Stimulated activated CD4-positive, alpha-beta T cell treated with anti-CD3 and anti-CD28 coated beads, TNF-alpha, amount 100 ng/mL, for 1 hour (primary cell): ENCODE measurements at regions not wholly inside any gene's neighbourhood (a gene's known extent, or its start where the extent isn't known, plus 50 kb on each side); places are given as distances from the start of the nearest gene placed in this dataset.
"Not testable (repeated sequence)": the region's sequence is repeated elsewhere in the genome, so short reads cannot be mapped to it uniquely, and the experiment has no call there.

Source experiments
- DNase-seq, 3 donors: peaks; one replicate each; pipeline ENCODE4 v3.0.0-alpha.2; 2020; ENCODE audit warnings: low read depth in 3 of 3, low spot score in 1 of 3

- DNase-seq: no peak
Measured at GRCh38 chr21:15119486-15119885, 54.7 kb upstream of the NRIP1 start.

DNA sequence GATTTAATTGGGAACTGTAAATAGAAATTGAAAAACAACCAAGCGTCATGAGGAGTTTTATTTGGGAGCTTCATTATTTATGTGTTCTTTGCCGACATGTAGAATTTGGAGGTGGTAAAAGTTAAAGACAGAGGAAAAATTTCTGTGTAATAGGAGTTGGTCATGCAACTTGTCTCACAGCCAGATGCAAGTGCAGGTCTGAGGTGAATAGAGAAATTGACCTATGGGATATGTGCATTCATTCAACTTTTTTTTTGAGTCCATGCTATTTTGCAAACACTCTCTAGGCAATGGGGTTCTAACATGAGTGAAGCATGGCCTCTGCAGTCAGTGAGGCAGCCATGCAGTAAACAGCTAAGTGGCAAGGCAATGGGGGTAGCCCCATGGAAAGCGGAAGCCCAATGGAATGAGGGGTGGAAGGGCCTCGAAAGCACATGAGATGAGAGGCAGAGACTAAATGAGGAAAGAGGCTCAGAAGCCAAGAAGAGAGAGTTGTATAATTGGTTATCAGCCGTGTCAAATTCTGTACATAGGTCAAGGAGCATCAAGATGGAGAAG lies 56.4 kb upstream of the NRIP1 start:
- no peak for DNase-seq

GRCh38 chr21:15121655-15122120 lies 56.9 kb upstream of the NRIP1 start:
- no peak for DNase-seq

DNA sequence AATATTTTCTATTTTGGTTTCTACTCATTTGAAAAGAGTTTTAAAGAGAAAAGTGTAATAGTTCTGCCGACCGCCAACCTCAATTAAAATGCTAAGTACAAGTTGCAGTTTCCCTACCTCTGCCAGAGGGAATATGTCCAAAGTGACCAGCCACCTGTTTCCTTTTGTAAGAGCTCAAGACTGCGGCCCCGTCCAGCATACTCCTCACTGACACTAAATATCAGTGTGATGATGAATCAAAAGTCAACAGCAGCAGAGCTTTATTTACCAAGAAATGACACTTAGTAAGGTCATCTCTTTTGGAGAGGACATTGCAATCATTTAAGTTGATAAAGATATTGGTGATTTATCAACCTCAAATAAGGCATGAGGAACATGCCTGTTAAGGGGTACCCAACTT lies 57.4 kb upstream of the NRIP1 start:
- DNase-seq: no peak

DNA sequence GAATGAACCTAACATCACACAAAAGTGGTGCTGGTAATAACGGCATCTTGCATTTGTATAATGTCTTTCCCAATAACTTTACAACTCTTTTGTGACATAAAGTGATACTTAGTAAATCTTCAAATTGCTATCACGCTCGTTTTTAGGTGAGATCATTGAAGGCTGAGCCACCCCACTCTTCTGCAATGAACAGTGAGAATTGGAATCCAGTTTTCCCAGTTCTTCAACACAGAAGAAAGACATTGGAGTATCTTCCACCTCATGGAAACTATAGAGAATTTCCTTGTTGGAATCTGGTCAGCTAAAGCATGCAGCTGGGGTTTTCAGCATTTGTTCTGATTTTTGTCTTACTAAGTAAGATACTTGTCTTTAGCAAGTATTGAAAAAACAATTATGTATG lies 59.9 kb upstream of the NRIP1 start:
- no peak for DNase-seq

- DNase-seq: no peak
Measured at GRCh38 chr21:15126948-15127347, 62.1 kb upstream of the NRIP1 start.

GRCh38 chr21:15127437-15127836 lies 62.6 kb upstream of the NRIP1 start:
- no peak for DNase-seq

DNA sequence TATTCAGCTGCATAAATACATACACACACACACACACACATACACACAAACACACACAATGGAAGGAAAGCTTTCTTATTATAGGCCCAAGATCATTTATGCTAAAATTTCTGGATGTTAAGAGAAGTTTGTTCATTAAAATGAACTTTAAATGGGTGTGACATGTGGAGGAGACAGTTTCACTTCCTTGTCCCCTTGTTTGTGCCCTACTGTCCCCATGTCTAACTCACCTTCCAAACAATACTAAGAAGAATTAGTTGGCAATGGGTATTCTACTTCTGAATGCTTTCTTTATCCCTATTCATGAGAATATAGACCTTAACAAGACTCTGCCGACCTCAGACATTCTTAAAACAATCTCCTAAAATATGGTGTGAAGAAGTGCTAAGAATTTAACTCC lies 63.5 kb upstream of the NRIP1 start:
- DNase-seq: no peak

DNA sequence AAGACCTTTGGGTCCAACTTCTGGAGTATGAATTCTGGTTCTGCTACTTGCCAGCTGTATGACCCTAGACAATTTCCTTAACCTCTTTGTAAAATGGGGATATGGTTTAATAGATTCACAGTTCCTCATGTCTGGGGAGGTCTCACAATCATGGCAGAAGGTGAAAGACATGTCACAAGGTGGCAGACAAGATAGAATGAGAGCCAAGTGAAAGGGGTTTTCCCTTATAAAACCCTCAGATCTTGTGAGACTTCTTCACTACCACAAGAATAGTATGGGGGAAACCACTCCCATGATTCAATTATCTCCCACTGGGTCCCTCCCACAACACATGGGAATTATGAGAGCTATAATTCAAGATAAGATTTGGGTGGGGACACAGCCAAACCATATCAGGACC lies 63.9 kb upstream of the NRIP1 start:
- DNase-seq: not testable (repeated sequence)

GRCh38 chr21:15130326-15130725 lies 65.5 kb upstream of the NRIP1 start:
- DNase-seq: no peak

DNA sequence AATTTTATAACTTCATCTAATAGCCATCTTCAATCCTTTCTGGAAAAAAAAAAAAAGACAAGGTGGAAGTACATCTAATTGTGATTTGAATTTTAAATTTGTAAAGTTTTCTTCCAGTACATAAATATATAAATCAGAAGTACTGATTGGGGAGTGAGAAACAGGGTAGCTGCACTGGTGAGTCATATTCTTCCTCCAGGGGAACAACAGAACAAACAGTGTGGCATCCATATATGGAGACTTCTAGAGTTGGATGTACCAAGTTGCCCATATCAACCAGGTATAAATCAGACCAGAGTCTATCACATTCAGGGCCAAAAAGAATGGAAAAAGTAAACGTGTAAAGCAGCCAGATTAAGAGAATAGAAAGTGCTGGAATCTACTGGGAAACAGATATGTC lies 66.0 kb upstream of the NRIP1 start:
- no peak for DNase-seq

DNA sequence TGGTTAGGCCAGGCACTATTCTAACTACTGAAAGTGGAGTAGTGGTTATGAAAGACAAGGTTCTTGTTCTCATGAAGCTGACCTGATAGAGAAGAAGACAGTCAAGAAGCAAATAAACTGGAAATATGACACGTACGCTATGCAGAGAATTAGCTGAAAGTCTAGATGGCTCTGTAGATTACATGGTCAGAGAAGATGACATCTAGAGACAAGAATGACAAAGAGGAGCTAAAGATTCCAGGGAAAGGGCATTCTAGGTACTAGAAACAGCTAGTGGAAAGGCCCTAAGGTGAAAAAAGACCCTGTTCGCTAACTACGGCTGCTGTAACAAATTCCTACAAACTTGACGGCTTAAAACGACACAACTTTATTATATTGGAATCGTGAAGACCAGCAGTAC lies 68.0 kb upstream of the NRIP1 start:
- DNase-seq: no peak

GRCh38 chr21:15134701-15135470 lies 70.1 kb upstream of the NRIP1 start:
- no peak for DNase-seq

DNA sequence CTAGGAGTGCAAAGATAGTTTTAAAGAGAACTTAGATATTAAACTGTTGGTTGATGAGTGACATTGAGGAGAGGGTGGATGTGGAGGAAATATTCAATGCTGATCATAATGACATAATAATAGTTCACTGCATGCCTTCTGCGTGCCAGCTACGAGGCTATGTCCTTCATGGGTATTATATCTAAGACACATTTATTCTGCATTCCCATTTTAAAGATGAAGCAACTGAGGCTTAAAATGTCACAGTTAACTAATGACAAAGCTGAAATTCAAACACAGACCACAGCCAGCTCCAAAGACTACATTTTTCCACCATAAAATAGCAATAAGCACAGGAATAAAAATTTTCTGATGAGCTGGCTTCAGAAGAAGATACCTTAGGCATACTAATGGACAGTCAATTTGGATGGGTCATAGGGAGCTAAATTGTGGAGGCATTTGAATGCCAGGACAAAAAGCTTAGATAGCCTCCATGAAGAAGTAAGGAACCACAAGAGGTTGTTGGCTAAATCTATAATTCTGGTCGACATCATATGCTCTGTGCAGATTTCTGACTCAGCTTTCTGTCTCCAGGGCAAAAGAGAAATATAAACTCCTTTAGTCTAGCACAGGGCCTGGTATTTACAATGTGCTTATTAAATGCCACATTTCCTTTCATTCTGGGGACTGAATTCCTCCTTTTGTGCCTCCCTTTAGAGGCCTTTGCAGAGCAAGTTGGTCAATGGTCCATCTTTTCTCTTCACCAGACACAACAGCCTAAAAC lies 71.2 kb upstream of the NRIP1 start:
- no peak for DNase-seq

GRCh38 chr21:15138490-15138889 lies 73.7 kb upstream of the NRIP1 start:
- DNase-seq: no peak

- no peak for DNase-seq
Measured at GRCh38 chr21:15139898-15140297, 75.1 kb upstream of the NRIP1 start.

GRCh38 chr21:15140321-15141019 lies 75.7 kb upstream of the NRIP1 start:
- no peak for DNase-seq

DNA sequence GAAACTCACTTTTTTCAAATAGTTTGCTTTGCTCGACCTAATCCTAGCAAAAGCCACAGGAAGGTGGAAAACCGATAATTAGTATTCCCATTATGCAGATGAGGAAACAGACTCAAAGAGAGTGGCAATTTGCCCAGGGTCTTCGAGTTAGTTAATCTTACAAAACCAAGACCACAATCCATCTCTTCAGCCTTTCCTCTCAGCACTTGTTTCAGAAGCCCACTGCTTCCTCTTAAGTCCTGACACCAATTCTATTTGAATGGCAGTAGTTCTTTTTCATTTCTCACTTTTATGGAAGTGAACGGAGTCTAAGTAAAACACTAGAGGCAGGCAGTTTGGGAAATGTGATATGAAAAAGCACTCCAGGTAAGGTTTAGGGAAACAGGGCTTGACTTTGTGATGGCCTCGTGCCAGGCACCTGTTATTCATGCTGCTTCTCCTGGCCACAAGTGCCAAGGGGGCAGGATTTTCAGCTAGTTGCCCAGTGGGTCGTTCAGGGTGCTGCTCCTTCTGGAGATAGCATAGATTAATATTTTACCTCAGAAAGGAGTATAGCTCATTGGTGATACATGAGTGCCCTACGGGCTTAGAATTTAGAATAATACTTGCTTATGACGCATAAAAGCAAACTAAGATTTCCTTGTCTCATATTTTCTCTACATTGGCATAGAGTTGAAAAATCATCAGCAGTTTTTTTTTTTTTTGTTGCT lies 76.6 kb upstream of the NRIP1 start:
- no peak for DNase-seq

GRCh38 chr21:15144026-15144425 lies 79.2 kb upstream of the NRIP1 start:
- no peak for DNase-seq

GRCh38 chr21:15148437-15148836 lies 83.6 kb upstream of the NRIP1 start:
- DNase-seq: no peak

GRCh38 chr21:15149600-15150224 lies 84.9 kb upstream of the NRIP1 start:
- no peak for DNase-seq
